GM19328 (cell line): ENCODE measurements at regions not wholly inside any gene's neighbourhood (a gene's known extent, or its start where the extent isn't known, plus 50 kb on each side); places are given as distances from the start of the nearest gene placed in this dataset.
"Not testable (repeated sequence)": the region's sequence is repeated elsewhere in the genome, so short reads cannot be mapped to it uniquely, and the experiment has no call there.

Source experiments
- ATAC-seq: cut with Tn5 transposase; IDR thresholded peaks from one replicate; pipeline ENCODE4 v1.9.1; 2021; ENCODE audit warnings: mild to moderate bottlenecking, moderate library complexity; ENCODE audit not compliant: unreplicated experiment

GRCh38 chr6:12605888-12606345, 110.7 kb upstream of the PHACTR1 start:
- peak; percentile 43 for ATAC-seq

- no peak for ATAC-seq
Measured at GRCh38 chr6:12606616-12607015, 110.0 kb upstream of the PHACTR1 start.

- ATAC-seq = peak; percentile 56
Measured at GRCh38 chr6:12608016-12608860, 108.3 kb upstream of the PHACTR1 start.

GRCh38 chr6:12608874-12609273, 107.7 kb upstream of the PHACTR1 start:
- no peak for ATAC-seq

- ATAC-seq = no peak
Measured at GRCh38 chr6:12609751-12610150, 106.8 kb upstream of the PHACTR1 start.

- no peak for ATAC-seq
Measured at GRCh38 chr6:12610862-12611261, 105.7 kb upstream of the PHACTR1 start.

- ATAC-seq = no peak
Measured at GRCh38 chr6:12613811-12614210, 102.8 kb upstream of the PHACTR1 start.

GRCh38 chr6:12614456-12614855, 102.1 kb upstream of the PHACTR1 start:
- no peak for ATAC-seq

GRCh38 chr6:12618296-12618695, 98.3 kb upstream of the PHACTR1 start:
- no peak for ATAC-seq

GRCh38 chr6:12621754-12622153, 94.8 kb upstream of the PHACTR1 start:
- no peak for ATAC-seq

GRCh38 chr6:12622566-12622965, 94.0 kb upstream of the PHACTR1 start:
- no peak for ATAC-seq

GRCh38 chr6:12624142-12624837, 92.3 kb upstream of the PHACTR1 start:
- no peak for ATAC-seq

- no peak for ATAC-seq
Measured at GRCh38 chr6:12627053-12627452, 89.5 kb upstream of the PHACTR1 start.

- no peak for ATAC-seq
Measured at GRCh38 chr6:12628327-12628726, 88.2 kb upstream of the PHACTR1 start.

GRCh38 chr6:12633746-12634145, 82.8 kb upstream of the PHACTR1 start:
- ATAC-seq = not testable (repeated sequence)

GRCh38 chr6:12635375-12635774, 81.2 kb upstream of the PHACTR1 start:
- ATAC-seq = no peak

GRCh38 chr6:12635813-12636212, 80.8 kb upstream of the PHACTR1 start:
- ATAC-seq = no peak

- ATAC-seq = no peak
Measured at GRCh38 chr6:12636336-12636735, 80.2 kb upstream of the PHACTR1 start.

GRCh38 chr6:12637960-12638641, 78.5 kb upstream of the PHACTR1 start:
- peak; percentile 65 for ATAC-seq

- no peak for ATAC-seq
Measured at GRCh38 chr6:12640438-12640837, 76.1 kb upstream of the PHACTR1 start.

- not testable (repeated sequence) for ATAC-seq
Measured at GRCh38 chr6:12641785-12642184, 74.8 kb upstream of the PHACTR1 start.

GRCh38 chr6:12645941-12646340, 70.6 kb upstream of the PHACTR1 start:
- no peak for ATAC-seq
